NCI-H345 treated with DMSO at 0.1 percent for 48 hours (cell line): ENCODE measurements at regions not wholly inside any gene's neighbourhood (a gene's known extent, or its start where the extent isn't known, plus 50 kb on each side); places are given as distances from the start of the nearest gene placed in this dataset.

Source experiments
- DNase-seq: peaks from one replicate; lab custom pipeline; 2025; ENCODE audit not compliant: unreplicated experiment; lab: John Stamatoyannopoulos, UW

DNA sequence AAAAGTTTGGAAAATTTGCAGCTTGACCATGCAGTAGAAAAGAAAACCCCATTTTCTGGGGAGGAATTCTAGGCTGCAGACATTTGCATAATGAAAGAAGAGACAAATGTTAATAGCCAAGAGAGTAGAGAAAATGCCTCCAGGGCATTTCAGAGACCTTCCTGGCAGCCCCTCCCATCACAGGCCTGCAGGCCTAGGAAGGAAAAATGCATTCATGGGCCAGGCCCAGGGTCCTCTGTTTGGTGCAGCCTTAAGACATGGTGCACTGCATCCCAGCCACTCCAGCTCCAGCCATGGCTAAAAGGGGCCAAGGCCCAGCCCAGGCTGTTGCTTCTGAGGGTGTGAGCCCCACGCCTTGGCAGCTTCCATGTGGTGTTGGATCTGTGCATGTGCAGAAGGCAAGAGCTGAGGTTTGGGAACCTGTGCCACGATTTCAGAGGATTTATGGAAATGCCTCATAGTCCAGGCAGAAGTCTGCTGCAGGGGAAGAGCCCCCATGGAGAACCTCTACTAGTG lies 75.0 kb upstream of the OR13F1 start:
- DNase-seq, result no peak

GRCh38 chr9:104435059-104435458 lies 69.0 kb upstream of the OR13F1 start:
- no peak for DNase-seq

- no peak for DNase-seq
These were observed 56.0 kb upstream of the OR13F1 start for GRCh38 chr9:104448036-104448435.
